ENCODE measurements at regions not wholly inside any gene's neighbourhood (a gene's known extent, or its start where the extent isn't known, plus 50 kb on each side); places are given as distances from the start of the nearest gene placed in this dataset.
A peak's percentile ranks its signal among the peaks of the same experiment; 100 is the strongest.

DNA sequence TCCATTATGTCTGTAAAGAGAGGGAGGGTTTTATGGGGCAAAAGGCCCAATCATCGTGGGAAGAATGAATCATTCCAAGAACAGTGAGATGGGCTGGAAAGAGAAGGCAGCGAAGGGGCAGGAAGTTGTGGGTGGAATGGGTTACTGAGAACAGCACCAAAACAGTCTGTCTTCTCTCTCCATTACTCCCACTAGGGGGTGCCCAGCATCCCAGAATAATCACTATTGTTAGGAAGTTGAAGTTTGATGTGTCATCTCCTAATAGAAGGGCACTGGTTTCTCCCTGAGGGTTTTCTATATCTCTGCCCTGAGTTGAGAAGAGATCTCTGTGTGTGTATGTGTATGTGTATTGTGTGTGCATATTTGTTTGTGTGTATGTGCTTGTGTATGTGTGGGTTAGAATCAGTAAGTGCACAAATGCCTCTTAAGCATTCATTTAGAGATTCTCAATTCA is 76.6 kb upstream of the MAP4K3 start:
- DNase-seq (ENCODE audit: low read depth in 1 of 2, low spot score in 1 of 2), result peak in 1 of 2 donors; percentile 20

GRCh38 chr2:39514825-39515224 is 77.7 kb upstream of the MAP4K3 start:
- no peak for DNase-seq (ENCODE audit: low read depth in 1 of 2, low spot score in 1 of 2)

DNA sequence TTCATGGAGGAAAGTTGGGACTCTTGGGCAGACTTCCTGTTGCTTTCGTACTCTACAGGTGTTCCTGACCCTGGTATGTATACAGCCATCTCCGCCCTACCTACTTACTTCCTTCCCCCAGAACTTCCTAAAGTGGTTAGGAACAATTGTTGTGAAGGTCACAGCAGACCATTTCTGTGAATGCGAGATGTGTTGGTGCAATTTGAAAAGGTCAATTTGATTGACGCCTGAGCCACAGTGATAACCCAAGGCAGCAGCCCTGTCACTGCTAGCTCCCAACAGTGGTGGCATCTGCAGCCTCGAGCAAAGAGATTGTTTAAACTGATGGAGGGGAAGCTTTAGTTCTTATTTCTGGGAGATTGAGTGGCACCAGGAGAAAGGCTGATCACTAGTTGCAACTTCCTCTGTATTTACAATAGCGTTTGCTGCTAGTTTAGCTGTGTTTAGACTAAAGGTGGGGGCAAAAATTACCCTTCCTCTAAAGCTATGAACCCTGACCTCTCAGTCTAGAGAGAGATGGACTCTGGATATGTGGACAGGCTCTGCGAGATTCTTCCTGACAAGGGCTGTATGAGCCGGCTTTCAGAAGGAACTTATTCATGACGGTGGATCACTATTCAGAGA is 78.3 kb upstream of the MAP4K3 start:
- DNase-seq (ENCODE audit: low read depth in 1 of 2, low spot score in 1 of 2), result no peak

DNA sequence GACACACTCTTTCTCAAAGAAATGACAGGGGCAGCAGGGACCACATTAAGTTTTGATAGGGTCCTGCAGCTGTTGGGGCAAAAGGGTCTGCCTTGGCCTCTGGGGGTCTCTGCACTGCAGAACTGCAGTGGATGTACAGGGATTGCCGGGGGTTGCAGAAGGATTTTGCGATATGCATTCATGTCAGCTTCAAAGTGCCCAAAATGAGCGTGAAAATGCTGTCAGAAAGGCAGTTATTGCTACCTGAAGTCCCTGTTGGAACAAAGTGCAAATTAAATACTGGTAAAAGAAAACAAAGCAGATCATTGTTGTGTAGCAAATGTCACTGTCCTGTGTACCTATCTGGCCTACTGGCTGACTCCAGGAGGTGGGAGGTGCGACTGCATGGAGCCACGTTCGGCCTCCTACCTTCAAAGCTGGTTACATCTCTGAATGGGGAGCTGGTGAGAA is 78.8 kb upstream of the MAP4K3 start:
- DNase-seq (ENCODE audit: low read depth in 1 of 2, low spot score in 1 of 2), result no peak

DNA sequence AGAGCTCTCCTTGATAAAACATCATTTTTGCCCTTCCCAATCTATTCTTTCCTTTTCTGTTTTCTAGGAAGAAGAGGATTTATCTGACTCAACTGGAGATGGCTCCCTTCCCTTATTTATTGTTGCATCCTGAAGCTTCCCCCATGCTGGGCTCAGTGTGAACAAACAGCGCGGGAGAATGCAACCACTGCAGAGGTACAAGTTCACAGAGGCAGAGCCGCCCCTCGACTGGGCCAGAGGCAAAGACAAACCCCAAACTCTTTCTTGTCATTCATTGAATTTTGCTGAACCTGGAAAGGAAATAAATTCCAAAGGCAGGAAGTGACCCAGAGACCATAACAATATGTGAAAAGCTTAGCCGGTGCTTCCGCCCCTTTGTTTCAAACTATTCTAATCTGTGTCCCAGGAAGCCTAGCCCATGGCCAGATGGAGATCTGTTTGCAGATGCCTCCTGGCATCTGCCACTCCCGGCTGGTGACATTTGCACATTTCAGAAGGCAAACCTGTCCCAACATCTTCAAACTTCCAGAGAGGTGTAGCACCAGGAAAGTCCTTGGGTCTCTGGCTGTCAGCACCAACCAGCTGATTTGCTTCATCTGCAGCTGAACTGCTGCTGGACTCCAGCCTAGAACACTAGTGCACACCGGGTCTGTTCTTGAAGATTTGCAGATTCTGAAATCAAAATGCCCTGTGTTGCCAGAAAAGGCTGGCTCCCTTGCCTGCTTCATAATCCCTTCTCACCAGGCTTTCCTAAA is 79.4 kb upstream of the MAP4K3 start:
- no peak for DNase-seq (ENCODE audit: low read depth in 1 of 2, low spot score in 1 of 2)

- no peak for DNase-seq (ENCODE audit: low read depth in 1 of 2, low spot score in 1 of 2)
These were observed 80.0 kb upstream of the MAP4K3 start for GRCh38 chr2:39517102-39517436.

- no peak for DNase-seq (ENCODE audit: low read depth in 1 of 2, low spot score in 1 of 2)
These were observed 80.5 kb upstream of the MAP4K3 start for GRCh38 chr2:39517622-39518021.

DNA sequence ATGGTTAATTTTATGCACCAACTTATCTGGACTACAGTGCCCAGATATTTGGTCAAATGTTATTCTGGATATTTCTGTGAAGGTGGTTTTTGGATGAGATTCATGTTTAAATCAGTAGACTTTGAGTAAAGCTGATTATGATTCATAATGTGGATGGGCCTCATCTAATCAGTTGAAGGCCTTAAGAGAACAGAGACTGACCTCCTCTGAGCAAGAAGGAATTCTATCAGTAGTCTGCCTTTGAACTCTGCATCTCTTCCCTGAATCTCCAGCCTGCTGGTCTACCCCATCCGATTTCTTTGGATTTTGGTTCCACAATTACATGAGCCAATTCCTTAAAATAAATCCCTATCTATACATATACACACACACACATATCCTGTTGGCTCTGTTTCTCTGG is 82.8 kb upstream of the MAP4K3 start:
- DNase-seq (ENCODE audit: low read depth in 1 of 2, low spot score in 1 of 2), result no peak

DNA sequence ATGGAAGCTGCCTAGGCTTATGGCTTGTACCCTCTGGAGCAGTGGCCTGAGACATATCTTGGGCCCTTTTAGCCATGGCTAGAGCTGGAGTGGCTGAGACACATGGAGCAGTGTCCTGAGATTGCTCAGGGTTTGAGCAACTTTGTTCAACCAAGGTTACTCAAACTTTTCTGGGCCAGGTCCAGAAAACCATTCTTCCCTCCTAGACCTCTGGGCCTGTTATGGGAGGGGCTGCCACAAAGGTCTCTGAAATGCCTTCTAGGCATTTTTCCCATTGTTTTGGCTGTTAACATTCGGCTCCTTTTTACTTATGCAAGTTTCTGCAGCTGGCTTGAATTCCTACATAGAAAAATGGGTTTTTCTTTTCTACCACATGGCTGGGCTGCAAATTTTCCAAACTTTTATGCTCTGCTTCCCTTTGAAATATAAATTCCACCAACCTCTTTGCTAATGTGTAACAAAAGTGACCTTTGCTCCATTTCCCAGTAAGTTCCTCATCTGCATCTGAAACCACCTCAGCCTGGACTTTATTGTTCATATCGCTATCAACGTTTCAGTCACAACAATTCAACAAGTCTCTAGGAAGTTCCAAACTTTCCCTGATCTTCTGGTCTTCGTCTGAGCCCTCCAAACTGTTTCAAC is 84.9 kb upstream of the MAP4K3 start:
- no peak for DNase-seq (ENCODE audit: low read depth in 1 of 2, low spot score in 1 of 2)

GRCh38 chr2:39522518-39522877 is 85.4 kb upstream of the MAP4K3 start:
- no peak for DNase-seq (ENCODE audit: low read depth in 1 of 2, low spot score in 1 of 2)

DNA sequence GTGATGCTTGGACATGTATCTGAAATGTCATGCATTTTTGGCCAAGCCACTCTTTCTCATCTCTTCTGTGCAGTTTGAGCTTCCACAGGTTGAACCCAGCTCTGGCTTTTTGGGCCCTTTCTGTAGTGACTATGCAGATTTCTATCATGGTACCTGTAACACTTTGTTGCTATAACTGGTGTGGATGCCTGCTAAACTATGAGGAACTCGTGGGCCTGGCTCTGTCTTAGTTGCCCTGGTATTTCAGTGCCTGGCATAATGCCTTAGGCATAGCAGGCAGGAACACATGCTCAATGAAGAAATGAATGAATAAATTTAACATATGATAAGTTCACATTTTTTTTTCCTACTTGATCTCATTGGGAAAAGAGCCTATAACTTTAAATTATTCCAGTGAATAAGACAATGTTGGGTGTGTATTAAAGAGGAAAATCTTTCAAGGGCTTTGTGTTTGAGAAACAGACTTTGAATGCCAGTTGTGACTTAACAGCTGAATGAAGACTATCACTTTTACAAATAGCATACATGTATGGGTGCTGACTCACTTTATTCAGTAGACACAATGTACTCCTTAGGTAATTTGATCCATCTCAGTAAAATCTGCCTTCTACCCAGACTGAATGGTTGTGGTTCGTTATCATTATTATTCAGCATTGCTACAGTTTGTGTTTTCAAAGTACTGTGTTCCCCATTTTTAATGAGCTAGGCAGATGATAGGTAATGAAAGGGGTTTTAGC is 86.4 kb upstream of the MAP4K3 start:
- DNase-seq (ENCODE audit: low read depth in 1 of 2, low spot score in 1 of 2), result no peak

- DNase-seq (ENCODE audit: low read depth in 1 of 2, low spot score in 1 of 2), result no peak
These were observed 87.0 kb upstream of the MAP4K3 start for GRCh38 chr2:39524061-39524460.

- DNase-seq (ENCODE audit: low read depth in 1 of 2, low spot score in 1 of 2), result no peak
These were observed 87.9 kb upstream of the MAP4K3 start for GRCh38 chr2:39524756-39525635.

- DNase-seq (ENCODE audit: low read depth in 1 of 2, low spot score in 1 of 2), result no peak
These were observed 88.7 kb upstream of the MAP4K3 start for GRCh38 chr2:39525636-39526412.

- no peak for DNase-seq (ENCODE audit: low read depth in 1 of 2, low spot score in 1 of 2)
These were observed 91.6 kb upstream of the MAP4K3 start for GRCh38 chr2:39528701-39529100.

GRCh38 chr2:39529836-39530235 is 92.8 kb upstream of the MAP4K3 start:
- DNase-seq (ENCODE audit: low read depth in 1 of 2, low spot score in 1 of 2), result no peak

- DNase-seq (ENCODE audit: low read depth in 1 of 2, low spot score in 1 of 2), result no peak
These were observed 93.4 kb upstream of the MAP4K3 start for GRCh38 chr2:39530411-39530866.

GRCh38 chr2:39531220-39531777 is 94.2 kb upstream of the MAP4K3 start:
- DNase-seq (ENCODE audit: low read depth in 1 of 2, low spot score in 1 of 2), result no peak

DNA sequence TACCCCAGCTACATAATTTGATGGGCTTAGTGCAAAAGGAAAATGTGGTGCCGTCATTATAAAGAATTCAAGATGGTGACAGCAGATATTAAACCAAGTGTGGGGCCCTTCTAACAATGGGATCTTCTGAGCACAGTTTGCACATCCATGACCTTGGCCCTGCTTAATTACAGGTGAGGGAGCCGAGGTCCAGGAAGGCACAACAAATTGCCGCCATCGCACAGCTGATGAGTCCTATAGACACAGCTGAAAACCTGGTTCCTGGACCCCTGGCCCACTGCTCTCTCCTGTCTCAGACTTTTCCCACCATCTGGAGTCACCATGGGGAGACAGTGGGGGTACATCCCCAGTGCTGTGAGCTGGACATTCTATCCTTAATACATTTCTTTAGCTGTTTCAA is 95.8 kb upstream of the MAP4K3 start:
- DNase-seq (ENCODE audit: low read depth in 1 of 2, low spot score in 1 of 2), result no peak
